Thyroid gland (tissue), 4 donors: ENCODE measurements at regions not wholly inside any gene's neighbourhood (a gene's known extent, or its start where the extent isn't known, plus 50 kb on each side); places are given as distances from the start of the nearest gene placed in this dataset.

Experiments used
- POLR2A ChIP-seq, 2 donors: fragments of 450-650 bp; IDR thresholded peaks; one replicate each; pipeline ENCODE4 v1.6.1; 2017; ENCODE audit warnings: antibody characterized with exemption in 2 of 2, mild to moderate bottlenecking in 2 of 2, moderate library complexity in 1 of 2
- TF ChIP-seq, protein P1 (sequence below), 6 experiments: fragments of 200-600 bp in 3 of 6; fragments of 450-650 bp in 3 of 6; sonication (generic) in 3 of 6; IDR thresholded peaks; one replicate each; pipeline ENCODE4 v1.5.1; 2016 to 2019; ENCODE audit warnings: antibody characterized with exemption in 6 of 6, mild to moderate bottlenecking in 2 of 6, inconsistent platforms in 1 of 6, moderate library complexity in 1 of 6

- TF ChIP-seq, protein P1, sequence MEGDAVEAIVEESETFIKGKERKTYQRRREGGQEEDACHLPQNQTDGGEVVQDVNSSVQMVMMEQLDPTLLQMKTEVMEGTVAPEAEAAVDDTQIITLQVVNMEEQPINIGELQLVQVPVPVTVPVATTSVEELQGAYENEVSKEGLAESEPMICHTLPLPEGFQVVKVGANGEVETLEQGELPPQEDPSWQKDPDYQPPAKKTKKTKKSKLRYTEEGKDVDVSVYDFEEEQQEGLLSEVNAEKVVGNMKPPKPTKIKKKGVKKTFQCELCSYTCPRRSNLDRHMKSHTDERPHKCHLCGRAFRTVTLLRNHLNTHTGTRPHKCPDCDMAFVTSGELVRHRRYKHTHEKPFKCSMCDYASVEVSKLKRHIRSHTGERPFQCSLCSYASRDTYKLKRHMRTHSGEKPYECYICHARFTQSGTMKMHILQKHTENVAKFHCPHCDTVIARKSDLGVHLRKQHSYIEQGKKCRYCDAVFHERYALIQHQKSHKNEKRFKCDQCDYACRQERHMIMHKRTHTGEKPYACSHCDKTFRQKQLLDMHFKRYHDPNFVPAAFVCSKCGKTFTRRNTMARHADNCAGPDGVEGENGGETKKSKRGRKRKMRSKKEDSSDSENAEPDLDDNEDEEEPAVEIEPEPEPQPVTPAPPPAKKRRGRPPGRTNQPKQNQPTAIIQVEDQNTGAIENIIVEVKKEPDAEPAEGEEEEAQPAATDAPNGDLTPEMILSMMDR (IDR thresholded peaks at IDR 0.05) = no peak
- no peak for TF ChIP-seq POLR2A (IDR thresholded peaks at IDR 0.05)
These were observed 298.5 kb upstream of the FOXK1 start for GRCh38 chr7:4383584-4383983.
